ENCODE measurements at regions not wholly inside any gene's neighbourhood (a gene's known extent, or its start where the extent isn't known, plus 50 kb on each side); places are given as distances from the start of the nearest gene placed in this dataset.

DNA sequence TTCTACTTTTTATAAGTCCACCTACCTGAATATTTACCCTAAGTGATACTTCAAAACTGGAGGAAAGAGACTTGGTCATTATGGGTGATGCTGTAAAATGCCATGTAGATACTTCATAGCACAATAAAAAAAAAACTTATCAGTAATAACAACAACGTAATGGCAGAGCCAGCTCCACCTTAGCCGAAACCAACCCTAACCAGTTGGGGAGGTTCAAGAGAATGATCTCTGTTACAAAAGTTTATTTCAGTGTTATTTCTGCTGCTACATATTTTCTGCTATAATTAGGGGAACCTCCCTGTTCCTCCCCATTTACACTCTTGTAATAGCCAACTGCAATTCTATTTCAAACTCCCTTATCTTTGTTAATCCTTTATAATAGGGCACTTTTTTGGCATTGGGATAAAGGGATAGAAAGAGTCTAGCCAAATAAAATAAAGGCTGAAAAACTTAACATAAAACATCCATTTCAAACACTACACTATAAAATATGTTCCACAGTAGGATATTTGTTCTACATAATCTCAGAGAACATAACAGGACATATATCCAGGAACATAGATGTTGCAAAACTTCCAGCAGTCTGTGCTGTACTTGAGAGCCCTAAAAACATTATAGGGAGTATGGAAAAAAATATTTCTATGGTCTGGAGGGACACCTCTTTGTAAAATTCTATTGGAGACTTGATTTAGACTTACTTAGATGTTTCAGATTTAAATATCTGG lies 138.7 kb upstream of the POF1B start:
- no peak for DNase-seq

DNA sequence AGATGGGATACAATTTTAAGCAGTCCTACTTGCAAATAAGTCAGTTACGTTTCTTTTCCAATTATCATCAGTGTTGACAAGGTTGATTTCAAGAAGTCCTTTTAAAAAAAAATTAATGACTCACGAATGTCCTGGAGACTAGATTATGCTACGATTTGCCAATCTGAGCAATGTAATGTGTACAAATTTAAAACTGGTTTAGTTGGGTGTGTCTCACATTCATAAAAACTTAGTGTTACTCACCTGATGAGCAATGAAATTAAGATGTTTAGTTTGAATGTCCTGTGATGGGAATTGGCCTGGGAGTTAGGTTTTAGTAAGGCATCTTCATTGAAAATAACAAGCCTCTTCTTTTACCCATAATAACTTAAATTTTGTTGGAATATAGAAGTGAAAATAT lies 136.7 kb upstream of the POF1B start:
- DNase-seq = no peak

DNA sequence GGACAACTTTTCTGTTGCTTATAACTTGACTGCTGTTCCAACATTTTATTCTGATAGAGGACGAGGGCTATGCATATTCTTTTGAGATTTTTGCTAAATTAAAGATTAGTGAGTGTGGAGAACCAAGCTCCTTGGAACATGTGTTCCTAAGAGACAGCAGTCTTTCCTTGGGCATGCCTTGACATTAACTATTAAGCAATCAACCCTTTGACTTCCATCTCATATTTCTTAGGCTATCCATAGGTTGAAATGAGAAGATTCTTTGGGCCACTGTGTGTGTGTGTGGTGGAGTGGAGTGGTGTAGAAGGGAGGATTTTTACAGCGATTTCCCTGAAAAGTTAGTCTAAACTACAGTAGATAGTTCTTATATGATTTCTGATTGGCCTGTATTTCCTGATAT lies 127.4 kb upstream of the POF1B start:
- DNase-seq = no peak

DNA sequence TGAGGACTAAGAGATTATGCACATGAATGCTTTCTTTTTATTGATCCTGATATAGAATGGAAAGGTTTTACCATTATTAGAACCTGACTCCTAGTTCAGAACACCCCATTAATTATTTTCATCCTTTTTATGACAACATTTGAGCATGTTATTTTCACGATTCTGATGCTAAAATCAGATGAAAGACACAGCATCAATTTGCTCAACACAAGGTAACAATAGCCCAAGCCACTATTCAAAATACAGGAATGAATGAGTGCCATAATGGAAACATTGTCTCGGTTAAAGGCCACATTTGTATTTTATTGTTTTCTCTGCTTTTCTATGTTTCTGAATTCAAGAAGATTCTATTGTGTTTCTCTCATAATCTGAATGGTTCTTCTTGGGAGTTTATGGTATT lies 126.3 kb upstream of the POF1B start:
- DNase-seq = no peak

DNA sequence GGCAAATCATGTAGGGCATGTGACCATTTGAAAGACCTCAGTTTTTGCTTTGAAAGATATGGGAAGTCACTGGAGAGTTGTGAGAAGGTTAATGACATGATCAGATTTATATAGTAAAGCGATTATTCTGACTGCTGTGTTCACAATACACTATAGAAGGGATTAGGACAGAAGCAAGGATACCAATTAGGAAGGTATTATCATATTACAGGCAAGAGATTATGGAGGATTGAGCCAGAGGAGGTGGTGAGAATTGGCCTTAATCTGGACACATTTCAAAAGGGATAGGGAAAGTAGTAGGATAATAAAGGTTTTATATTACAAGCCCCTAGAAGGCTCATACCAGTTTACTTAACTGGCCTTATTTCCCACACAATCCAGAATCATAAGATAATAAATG lies 124.9 kb upstream of the POF1B start:
- no peak for DNase-seq

DNA sequence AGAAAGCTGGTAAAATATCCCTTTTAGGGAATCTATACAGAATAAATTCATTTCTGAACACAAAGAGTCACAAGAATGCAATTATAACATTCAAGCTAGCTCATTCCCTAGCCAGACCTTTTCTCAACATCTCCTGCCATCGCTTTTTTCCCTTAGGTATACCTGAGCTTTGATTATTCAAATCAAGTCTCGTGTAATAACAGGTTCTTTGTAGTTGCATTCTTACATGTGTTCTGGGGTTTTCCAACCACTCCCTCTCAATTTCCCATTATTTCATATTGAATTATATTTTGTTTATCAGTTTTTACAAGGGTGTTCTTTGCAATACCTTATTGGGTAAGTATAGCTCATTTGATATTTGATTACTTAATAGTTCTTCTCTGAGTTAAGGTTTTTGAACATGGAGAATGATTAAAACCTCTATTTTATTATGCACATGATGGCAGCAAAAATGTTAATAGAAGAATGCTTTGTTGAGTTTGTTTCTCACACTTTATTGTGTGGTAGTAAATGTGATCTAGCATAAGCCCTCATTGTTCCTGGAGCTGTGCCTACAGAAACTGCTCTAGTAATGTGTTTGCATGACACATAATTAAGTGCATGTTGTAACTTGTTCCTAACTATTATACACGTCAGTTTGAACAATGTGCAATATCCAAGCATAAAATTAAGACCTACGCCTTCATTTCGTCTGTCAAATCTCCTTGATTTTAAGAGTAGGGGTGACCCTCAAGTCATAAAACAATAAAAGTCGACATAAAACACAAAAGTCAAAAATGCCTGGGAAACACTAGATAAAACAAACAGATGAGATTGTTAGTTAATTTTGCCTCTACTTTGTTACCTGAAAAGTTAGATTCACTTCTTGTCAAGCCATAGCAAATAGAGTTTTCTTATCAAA lies 124.0 kb upstream of the POF1B start:
- no peak for DNase-seq

DNA sequence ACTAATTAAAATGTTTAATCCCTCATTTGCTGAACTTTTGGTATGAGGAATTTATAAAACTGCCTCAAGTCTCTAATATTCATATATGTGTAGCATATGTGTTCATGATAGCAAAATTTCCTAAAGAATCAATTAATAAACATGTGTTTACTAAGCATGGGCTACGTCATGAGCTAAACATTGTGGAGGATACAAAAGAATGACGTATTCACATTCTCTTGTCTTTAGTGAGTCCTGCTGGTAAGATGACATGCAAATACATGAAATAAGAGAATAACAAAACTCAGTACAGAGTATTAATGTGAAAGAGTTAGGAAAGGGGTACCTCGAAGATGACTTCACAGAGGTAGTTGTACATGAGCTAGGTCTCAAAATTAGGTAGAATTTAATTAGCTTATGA lies 121.9 kb upstream of the POF1B start:
- DNase-seq = no peak

DNA sequence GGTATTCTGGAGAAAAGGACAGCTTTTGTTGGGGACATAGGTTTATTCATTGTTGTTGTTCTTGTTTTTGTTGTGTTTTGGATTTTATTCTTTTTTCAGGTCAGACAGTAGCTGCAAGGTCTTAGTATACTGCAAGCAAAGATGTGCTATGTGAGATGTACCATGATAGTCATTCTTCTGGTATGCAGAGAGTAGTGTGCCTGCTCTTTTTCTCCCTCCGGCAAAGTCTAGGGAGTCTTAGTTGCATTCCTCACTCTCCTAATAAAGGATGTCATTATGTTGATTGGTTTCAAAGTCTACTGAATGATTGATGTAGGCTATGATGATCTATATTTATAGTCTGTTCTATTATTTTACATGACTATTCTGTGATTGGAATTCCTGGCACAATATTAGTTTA lies 119.9 kb upstream of the POF1B start:
- DNase-seq = no peak

DNA sequence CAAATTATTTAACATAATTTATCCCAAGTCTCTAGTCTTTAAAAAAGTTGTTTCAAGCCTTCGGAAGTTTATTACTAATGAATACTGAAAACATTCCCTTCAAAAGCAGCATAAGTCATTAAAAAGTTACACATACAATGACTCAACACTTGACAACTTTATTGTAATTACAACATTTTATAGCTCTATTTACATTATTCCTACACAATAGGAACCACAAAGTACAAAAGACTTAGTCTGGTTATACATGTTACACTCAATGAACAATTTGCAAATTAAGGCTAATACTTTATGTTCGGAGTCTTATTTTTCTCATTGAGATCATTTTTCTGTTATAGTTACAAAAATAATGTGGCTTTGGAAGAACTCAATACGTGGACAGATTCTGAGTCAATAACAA lies 114.4 kb upstream of the POF1B start:
- DNase-seq = no peak

DNA sequence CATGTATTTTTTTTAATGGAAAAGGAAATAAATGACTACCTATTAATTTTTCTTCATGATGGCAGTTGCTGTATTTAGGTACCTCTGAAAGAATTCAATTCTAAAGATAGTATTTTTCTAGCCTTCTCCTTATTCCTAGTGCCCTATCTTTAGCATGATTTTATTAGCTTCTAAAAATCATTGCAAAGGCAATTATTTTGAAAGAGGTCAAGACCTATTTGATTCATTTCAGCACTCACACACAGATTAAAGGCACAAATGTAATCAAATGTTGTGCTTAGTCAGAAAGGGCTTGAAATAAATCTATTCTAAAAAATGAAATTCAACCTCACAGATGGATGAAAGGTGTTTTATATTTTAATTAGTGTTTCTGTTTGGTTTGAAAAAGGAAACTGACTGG lies 74.8 kb upstream of the POF1B start:
- DNase-seq = no peak

DNA sequence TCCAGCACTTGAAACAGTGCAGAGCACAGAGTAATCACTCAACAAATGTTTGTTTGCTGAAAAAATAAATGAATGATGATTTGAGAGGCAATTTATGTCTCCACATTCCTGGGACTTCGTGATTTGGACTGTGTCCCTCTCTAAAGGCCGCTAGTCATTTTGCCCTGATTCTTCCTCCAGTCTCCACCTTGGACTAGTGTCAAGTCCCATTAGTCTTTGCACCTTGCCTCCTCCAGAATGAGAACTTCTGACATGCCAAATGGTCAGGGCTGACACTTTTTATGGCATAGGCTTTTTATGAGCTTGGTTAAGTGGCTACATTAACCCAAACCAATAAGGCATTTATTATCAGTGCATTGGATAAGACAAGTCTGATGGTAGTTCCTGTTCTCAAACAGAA lies 65.1 kb upstream of the POF1B start:
- DNase-seq = no peak
